Mammary epithelial cell (primary cell): ENCODE measurements at regions not wholly inside any gene's neighbourhood (a gene's known extent, or its start where the extent isn't known, plus 50 kb on each side); places are given as distances from the start of the nearest gene placed in this dataset.

ENCODE experiments used
- EZH2 ChIP-seq: IDR thresholded peaks from 2 replicates; pipeline ENCODE4 v1.6.1; 2012; ENCODE audit warnings: low read length, inconsistent platforms, borderline replicate concordance
- TF ChIP-seq, protein P1 (sequence below), 2 donors: IDR thresholded peaks in 1 of 2; conservative IDR thresholded peaks in 1 of 2; 2 replicates each; pipeline ENCODE4 v1.5.1; 2011 to 2012; ENCODE audit warnings: inconsistent platforms in 2 of 2, low read length in 2 of 2, mild to moderate bottlenecking in 2 of 2, control low read depth in 1 of 2, low read depth in 1 of 2; ENCODE audit not compliant: insufficient read depth in 1 of 2; ENCODE audit errors: extremely low read depth in 1 of 2

DNA sequence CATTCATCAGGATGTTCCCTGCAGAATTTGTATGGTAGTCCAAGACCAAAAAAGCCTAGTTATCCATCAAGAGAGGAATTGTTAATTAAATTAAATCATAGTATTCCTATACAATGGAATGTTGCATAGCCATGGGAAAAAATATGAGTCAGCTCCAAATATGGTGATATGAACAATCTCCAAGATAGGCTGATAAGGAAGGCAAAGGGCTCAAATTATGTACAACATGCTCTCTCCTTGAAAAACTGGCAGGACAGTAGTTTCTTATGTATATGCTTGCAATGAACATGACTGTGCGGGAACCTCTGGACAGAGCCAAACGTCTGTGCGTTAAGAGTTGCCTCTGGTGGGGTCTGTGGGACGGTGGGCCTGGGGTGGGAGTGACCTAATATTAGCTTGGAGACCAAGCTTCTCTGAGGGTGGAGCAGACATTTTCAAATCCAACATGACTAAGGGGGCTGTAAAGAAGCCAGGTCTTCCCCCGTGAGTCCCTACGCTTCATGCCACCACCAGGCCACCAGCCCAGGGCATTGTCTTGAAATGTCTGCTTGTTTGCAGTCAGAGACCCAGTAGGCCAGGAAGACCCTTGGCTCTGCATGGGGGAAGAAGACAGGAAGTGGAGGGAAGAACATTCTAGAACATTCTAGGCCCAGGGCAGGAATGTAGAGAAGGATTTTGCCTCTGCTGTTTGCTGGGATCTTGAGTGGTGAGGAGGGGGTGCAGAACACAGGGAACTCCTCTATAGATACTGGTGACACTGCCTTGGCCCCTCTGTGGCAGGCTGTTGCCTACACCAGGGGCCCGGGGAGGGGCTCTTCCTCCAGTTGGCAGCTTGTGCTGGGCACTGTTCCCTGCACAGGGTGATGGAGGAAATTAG lies 244.0 kb upstream of the HS6ST1 start:
- TF ChIP-seq, protein P1, sequence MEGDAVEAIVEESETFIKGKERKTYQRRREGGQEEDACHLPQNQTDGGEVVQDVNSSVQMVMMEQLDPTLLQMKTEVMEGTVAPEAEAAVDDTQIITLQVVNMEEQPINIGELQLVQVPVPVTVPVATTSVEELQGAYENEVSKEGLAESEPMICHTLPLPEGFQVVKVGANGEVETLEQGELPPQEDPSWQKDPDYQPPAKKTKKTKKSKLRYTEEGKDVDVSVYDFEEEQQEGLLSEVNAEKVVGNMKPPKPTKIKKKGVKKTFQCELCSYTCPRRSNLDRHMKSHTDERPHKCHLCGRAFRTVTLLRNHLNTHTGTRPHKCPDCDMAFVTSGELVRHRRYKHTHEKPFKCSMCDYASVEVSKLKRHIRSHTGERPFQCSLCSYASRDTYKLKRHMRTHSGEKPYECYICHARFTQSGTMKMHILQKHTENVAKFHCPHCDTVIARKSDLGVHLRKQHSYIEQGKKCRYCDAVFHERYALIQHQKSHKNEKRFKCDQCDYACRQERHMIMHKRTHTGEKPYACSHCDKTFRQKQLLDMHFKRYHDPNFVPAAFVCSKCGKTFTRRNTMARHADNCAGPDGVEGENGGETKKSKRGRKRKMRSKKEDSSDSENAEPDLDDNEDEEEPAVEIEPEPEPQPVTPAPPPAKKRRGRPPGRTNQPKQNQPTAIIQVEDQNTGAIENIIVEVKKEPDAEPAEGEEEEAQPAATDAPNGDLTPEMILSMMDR (conservative IDR thresholded peaks at IDR 0.05 in 1 of 2, IDR thresholded peaks at IDR 0.05 in 1 of 2; ENCODE audit: extremely low read depth in 1 of 2, insufficient read depth in 1 of 2, low read depth in 1 of 2, low read length in 2 of 2), result no peak
- TF ChIP-seq EZH2, result no peak
